ENCODE measurements at regions not wholly inside any gene's neighbourhood (a gene's known extent, or its start where the extent isn't known, plus 50 kb on each side); places are given as distances from the start of the nearest gene placed in this dataset.

GRCh38 chr6:108734271-108734922, 113.8 kb upstream of the ARMC2 start:
- H3K27ac ChIP-seq (ENCODE audit: insufficient read depth, low read length, poor library complexity, severe bottlenecking): no peak overlapping the region
- no peaks in the 10 kb centered on the region for H3K36me3 ChIP-seq (ENCODE audit: control insufficient read depth, insufficient read depth, low read length)
- H3K27me3 ChIP-seq (replicated peaks; ENCODE audit: control insufficient read depth, insufficient read depth, low read length, poor library complexity, severe bottlenecking): no peaks in the 10 kb centered on the region
- H3K4me1 ChIP-seq (ENCODE audit: control insufficient read depth, insufficient read depth, low read length, poor library complexity, severe bottlenecking): no peaks in the 10 kb centered on the region
- DNase-seq: no peak
- H3K4me3 ChIP-seq (ENCODE audit: insufficient read depth, low read depth, low read length, poor library complexity, severe bottlenecking): no peak overlapping the region
- H3K9me3 ChIP-seq (ENCODE audit: control insufficient read depth, low read length): no peaks in the 10 kb centered on the region

DNA sequence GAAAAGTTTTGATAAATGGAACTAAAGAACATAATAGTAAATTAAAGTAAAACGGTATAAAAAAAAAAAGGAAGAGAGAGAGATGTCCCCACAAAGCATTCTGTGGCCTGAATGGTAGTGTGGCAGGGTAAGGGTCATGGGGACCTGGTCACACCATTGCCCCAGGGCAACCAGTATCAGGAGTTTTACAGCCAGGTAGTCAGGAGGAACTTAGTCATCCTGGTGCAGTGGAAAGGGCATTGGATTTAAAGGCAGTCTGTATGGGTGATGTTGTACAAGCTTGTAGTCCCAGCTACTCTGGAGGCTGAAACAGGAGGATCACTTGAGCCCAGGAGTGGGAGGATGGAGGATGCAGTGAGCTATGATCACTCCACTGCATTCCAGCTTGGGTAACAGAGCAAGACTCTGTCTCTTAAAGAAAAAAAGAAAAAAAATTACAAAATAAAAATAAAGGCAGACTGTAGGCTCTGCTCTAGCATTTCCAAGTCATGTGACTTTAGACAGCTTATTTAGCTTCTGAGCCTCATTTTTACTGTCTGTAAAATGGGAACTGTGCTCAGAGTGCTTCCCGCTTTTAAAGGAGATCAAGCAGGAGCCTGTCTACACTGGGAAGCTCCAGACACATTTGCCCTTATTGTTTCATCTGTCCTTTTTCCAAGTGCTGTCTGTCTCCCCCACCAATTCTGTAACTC, 112.8 kb upstream of the ARMC2 start:
- no peak for DNase-seq
- no peaks in the 10 kb centered on the region for H3K36me3 ChIP-seq (ENCODE audit: control insufficient read depth, insufficient read depth, low read length)
- H3K27me3 ChIP-seq (replicated peaks; ENCODE audit: control insufficient read depth, insufficient read depth, low read length, poor library complexity, severe bottlenecking): no peaks in the 10 kb centered on the region
- H3K27ac ChIP-seq (ENCODE audit: insufficient read depth, low read length, poor library complexity, severe bottlenecking): no peak overlapping the region
- H3K4me3 ChIP-seq (ENCODE audit: insufficient read depth, low read depth, low read length, poor library complexity, severe bottlenecking): no peak overlapping the region
- no peaks in the 10 kb centered on the region for H3K4me1 ChIP-seq (ENCODE audit: control insufficient read depth, insufficient read depth, low read length, poor library complexity, severe bottlenecking)
- H3K9me3 ChIP-seq (ENCODE audit: control insufficient read depth, low read length): no peaks in the 10 kb centered on the region

DNA sequence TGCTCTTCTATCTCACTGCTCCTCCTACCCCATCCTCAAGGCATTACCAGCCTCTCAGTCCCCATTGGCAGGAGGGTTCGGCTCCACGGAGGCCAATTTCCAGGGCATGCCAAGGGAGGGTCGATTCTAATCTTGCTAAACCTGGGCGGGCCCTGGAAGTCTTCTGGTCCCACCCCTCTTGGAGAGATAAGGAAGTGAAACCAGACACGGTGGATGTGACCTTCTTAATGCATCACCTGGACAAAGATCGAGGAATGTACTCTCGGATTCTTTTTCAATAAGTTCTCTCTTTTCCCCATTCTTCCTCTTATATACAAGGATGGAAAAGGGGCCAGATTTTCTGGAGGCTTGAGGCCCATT, 112.2 kb upstream of the ARMC2 start:
- DNase-seq: no peak
- H3K9me3 ChIP-seq (ENCODE audit: control insufficient read depth, low read length): no peaks in the 10 kb centered on the region
- H3K4me1 ChIP-seq (ENCODE audit: control insufficient read depth, insufficient read depth, low read length, poor library complexity, severe bottlenecking): no peaks in the 10 kb centered on the region
- H3K4me3 ChIP-seq (ENCODE audit: insufficient read depth, low read depth, low read length, poor library complexity, severe bottlenecking): no peak overlapping the region
- H3K27me3 ChIP-seq (replicated peaks; ENCODE audit: control insufficient read depth, insufficient read depth, low read length, poor library complexity, severe bottlenecking): no peaks in the 10 kb centered on the region
- H3K27ac ChIP-seq (ENCODE audit: insufficient read depth, low read length, poor library complexity, severe bottlenecking): no peak overlapping the region
- no peaks in the 10 kb centered on the region for H3K36me3 ChIP-seq (ENCODE audit: control insufficient read depth, insufficient read depth, low read length)

GRCh38 chr6:108736832-108737231, 111.4 kb upstream of the ARMC2 start:
- no peaks in the 10 kb centered on the region for H3K27me3 ChIP-seq (replicated peaks; ENCODE audit: control insufficient read depth, insufficient read depth, low read length, poor library complexity, severe bottlenecking)
- H3K4me3 ChIP-seq (ENCODE audit: insufficient read depth, low read depth, low read length, poor library complexity, severe bottlenecking): no peak overlapping the region
- no peak overlapping the region for H3K27ac ChIP-seq (ENCODE audit: insufficient read depth, low read length, poor library complexity, severe bottlenecking)
- H3K36me3 ChIP-seq (ENCODE audit: control insufficient read depth, insufficient read depth, low read length): no peaks in the 10 kb centered on the region
- H3K9me3 ChIP-seq (ENCODE audit: control insufficient read depth, low read length): no peaks in the 10 kb centered on the region
- H3K4me1 ChIP-seq (ENCODE audit: control insufficient read depth, insufficient read depth, low read length, poor library complexity, severe bottlenecking): no peaks in the 10 kb centered on the region
- no peak for DNase-seq

- no peaks in the 10 kb centered on the region for H3K27me3 ChIP-seq (replicated peaks; ENCODE audit: control insufficient read depth, insufficient read depth, low read length, poor library complexity, severe bottlenecking)
- no peak overlapping the region for H3K4me3 ChIP-seq (ENCODE audit: insufficient read depth, low read depth, low read length, poor library complexity, severe bottlenecking)
- DNase-seq: no peak
- no peak overlapping the region for H3K27ac ChIP-seq (ENCODE audit: insufficient read depth, low read length, poor library complexity, severe bottlenecking)
- H3K9me3 ChIP-seq (ENCODE audit: control insufficient read depth, low read length): no peaks in the 10 kb centered on the region
- H3K4me1 ChIP-seq (ENCODE audit: control insufficient read depth, insufficient read depth, low read length, poor library complexity, severe bottlenecking): no peaks in the 10 kb centered on the region
- no peaks in the 10 kb centered on the region for H3K36me3 ChIP-seq (ENCODE audit: control insufficient read depth, insufficient read depth, low read length)
Observed at GRCh38 chr6:108737594-108738546, 110.4 kb upstream of the ARMC2 start.

GRCh38 chr6:108738684-108739416, 109.4 kb upstream of the ARMC2 start:
- Histone ChIP-seq H3K27me3 (replicated peaks; ENCODE audit: control insufficient read depth, insufficient read depth, low read length, poor library complexity, severe bottlenecking) (no peaks in the 10 kb centered on the region), H3K36me3 (ENCODE audit: control insufficient read depth, insufficient read depth, low read length) (no peaks in the 10 kb centered on the region), H3K4me3 (ENCODE audit: insufficient read depth, low read depth, low read length, poor library complexity, severe bottlenecking) (no peak overlapping the region), H3K4me1 (ENCODE audit: control insufficient read depth, insufficient read depth, low read length, poor library complexity, severe bottlenecking) (no peaks in the 10 kb centered on the region), H3K9me3 (ENCODE audit: control insufficient read depth, low read length) (no peaks in the 10 kb centered on the region), H3K27ac (ENCODE audit: insufficient read depth, low read length, poor library complexity, severe bottlenecking) (no peak overlapping the region)
- no peak for DNase-seq

DNA sequence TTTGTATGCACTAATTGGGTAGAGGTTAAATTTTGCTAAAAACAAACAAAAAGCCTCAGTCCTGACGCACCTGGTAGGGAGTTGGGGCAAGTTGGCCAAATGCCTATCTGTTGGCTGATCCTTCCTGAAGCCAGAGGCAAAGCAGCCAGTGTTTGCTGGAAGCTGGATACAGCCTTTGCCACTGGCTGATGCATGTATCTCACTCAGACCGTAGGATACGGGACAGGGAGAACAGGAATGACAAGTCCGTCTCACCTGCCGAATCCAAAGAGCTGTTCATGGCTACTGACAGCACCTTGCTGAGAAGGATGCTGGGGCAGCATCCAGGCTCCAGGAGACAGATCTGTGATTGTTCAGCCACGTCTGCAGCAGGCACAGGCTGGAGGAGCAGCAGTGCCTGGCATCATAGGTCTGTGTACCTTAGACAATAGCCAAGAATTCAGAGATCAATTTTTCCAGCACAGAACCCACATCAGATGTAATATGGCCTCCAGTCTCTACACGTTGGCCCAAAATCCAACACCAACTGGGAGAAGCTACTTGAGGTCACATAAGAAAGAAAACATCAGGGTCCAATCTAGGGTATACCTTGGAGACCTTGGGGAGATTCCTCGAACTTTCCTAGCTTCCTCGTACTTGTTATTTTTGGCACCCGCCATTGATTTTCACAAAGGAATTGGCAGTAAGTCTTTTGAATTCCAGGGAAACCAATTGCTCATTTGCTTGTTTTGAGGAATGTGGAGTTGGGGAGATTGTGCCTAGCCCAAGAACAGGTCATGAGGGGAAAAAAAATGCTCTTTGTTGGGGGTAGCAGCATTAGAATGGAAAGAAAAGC, 108.5 kb upstream of the ARMC2 start:
- no peaks in the 10 kb centered on the region for H3K9me3 ChIP-seq (ENCODE audit: control insufficient read depth, low read length)
- DNase-seq: no peak
- H3K36me3 ChIP-seq (ENCODE audit: control insufficient read depth, insufficient read depth, low read length): no peaks in the 10 kb centered on the region
- H3K27me3 ChIP-seq (replicated peaks; ENCODE audit: control insufficient read depth, insufficient read depth, low read length, poor library complexity, severe bottlenecking): peaks cover 1% of the 10 kb centered on the region
- no peak overlapping the region for H3K27ac ChIP-seq (ENCODE audit: insufficient read depth, low read length, poor library complexity, severe bottlenecking)
- no peaks in the 10 kb centered on the region for H3K4me1 ChIP-seq (ENCODE audit: control insufficient read depth, insufficient read depth, low read length, poor library complexity, severe bottlenecking)
- H3K4me3 ChIP-seq (ENCODE audit: insufficient read depth, low read depth, low read length, poor library complexity, severe bottlenecking): no peak overlapping the region

- Histone ChIP-seq H3K9me3 (ENCODE audit: control insufficient read depth, low read length) (no peaks in the 10 kb centered on the region), H3K27me3 (replicated peaks; ENCODE audit: control insufficient read depth, insufficient read depth, low read length, poor library complexity, severe bottlenecking) (peaks cover 4% of the 10 kb centered on the region), H3K36me3 (ENCODE audit: control insufficient read depth, insufficient read depth, low read length) (no peaks in the 10 kb centered on the region), H3K4me1 (ENCODE audit: control insufficient read depth, insufficient read depth, low read length, poor library complexity, severe bottlenecking) (no peaks in the 10 kb centered on the region), H3K4me3 (ENCODE audit: insufficient read depth, low read depth, low read length, poor library complexity, severe bottlenecking) (no peak overlapping the region), H3K27ac (ENCODE audit: insufficient read depth, low read length, poor library complexity, severe bottlenecking) (no peak overlapping the region)
- DNase-seq: no peak
Observed at GRCh38 chr6:108741331-108741989, 106.8 kb upstream of the ARMC2 start.

- H3K4me3 ChIP-seq (ENCODE audit: insufficient read depth, low read depth, low read length, poor library complexity, severe bottlenecking): no peak overlapping the region
- H3K9me3 ChIP-seq (ENCODE audit: control insufficient read depth, low read length): no peaks in the 10 kb centered on the region
- H3K27me3 ChIP-seq (replicated peaks; ENCODE audit: control insufficient read depth, insufficient read depth, low read length, poor library complexity, severe bottlenecking): peaks cover 4% of the 10 kb centered on the region
- no peak overlapping the region for H3K27ac ChIP-seq (ENCODE audit: insufficient read depth, low read length, poor library complexity, severe bottlenecking)
- no peaks in the 10 kb centered on the region for H3K36me3 ChIP-seq (ENCODE audit: control insufficient read depth, insufficient read depth, low read length)
- no peaks in the 10 kb centered on the region for H3K4me1 ChIP-seq (ENCODE audit: control insufficient read depth, insufficient read depth, low read length, poor library complexity, severe bottlenecking)
- no peak for DNase-seq
Observed at GRCh38 chr6:108742041-108742440, 106.2 kb upstream of the ARMC2 start.
